Activated CD4-positive, CD25-positive, alpha-beta regulatory T cell (primary cell): ENCODE measurements at regions not wholly inside any gene's neighbourhood (a gene's known extent, or its start where the extent isn't known, plus 50 kb on each side); places are given as distances from the start of the nearest gene placed in this dataset.
A peak's percentile ranks its signal among the peaks of the same experiment; 100 is the strongest.
"Not testable (repeated sequence)": the region's sequence is repeated elsewhere in the genome, so short reads cannot be mapped to it uniquely, and the experiment has no call there.

Experiments used
- DNase-seq, 4 experiments: peaks; one replicate each; lab custom pipeline; 2025; lab: John Stamatoyannopoulos, UW

DNA sequence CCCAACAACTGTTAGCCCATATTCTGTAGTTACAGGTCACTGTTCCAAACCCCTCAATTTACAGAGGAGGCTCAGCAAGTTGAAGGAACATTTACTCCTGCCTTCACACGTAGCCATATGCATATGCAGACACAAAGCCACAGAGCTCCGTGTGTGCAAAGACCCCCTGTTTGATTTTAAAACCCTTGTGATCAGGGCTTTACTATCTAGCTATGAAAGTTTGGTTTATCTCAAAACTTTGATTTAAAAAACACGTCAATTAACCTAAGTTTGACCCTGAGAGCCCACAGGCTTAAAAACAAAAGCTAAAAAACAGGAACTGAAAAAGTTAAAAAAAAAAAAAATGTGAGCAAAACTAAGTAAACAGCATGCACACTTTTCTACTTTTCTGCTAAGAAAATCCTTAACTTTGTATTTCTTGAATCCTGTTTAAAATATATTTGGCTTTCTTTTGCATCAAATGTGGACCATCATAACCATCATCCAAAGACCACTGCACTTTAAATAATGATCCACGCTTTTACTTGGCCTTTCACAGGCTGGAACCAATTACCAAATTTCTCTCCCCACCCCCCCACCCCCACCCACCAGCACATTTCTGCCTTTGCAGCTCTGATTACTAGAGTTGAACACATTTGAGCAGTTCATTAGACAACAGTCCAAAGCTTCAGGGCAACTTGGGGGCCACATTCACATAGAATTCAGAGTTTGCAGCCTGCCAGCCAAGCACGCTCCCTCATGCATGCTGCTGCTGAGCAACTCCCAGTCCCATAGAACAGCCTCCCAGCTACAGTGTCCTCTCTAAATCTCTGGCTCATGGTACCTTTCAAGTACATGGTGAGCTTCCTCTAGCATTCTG is 128.8 kb upstream of the MAP3K1 start:
- peak in 1 of 4 experiments; percentile 8 for DNase-seq

- DNase-seq: no peak
These were observed 129.7 kb upstream of the MAP3K1 start for GRCh38 chr5:56685503-56686217.

- no peak for DNase-seq
These were observed 131.2 kb upstream of the MAP3K1 start for GRCh38 chr5:56684159-56684558.

- DNase-seq: no peak
These were observed 131.6 kb upstream of the MAP3K1 start for GRCh38 chr5:56683733-56684132.

DNA sequence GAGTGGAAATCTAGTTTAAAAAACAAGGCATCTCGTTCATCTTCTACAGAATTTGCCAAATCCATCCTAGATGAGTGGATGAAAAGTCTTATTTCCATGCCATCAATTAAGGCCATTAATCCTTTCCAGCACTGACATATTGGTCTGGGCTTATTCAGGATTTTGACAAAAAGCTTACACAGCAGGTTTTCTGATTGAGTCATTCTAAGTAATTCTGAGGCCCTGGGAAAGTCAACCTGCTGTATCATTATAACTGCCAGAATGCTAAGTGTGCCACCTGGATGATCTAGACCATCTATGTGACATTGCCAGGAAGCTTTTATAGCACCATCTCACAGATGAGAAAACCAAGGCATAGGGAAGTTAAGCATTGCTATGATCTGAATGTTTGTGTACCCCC is 132.1 kb upstream of the MAP3K1 start:
- no peak for DNase-seq

GRCh38 chr5:56681346-56681745 is 134.0 kb upstream of the MAP3K1 start:
- no peak for DNase-seq

DNA sequence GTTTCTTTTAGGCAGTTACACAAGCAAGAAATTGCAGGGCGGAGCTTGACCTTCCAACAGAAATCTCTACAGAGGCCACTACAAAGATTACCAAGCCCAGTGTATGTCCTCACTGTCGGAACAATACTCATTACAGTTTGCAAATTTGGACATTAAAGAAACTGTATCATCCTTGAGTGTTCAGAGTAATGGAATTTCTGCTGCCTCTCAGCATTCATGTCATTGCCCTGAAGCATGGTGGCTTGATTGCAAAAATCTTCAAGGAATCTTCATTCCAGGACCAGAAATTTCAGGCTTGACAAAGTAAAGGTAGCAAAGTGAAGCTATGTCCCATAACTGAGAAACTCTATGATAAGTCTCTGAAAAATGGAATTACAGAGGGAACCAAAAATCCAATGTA is 134.6 kb upstream of the MAP3K1 start:
- no peak for DNase-seq

DNA sequence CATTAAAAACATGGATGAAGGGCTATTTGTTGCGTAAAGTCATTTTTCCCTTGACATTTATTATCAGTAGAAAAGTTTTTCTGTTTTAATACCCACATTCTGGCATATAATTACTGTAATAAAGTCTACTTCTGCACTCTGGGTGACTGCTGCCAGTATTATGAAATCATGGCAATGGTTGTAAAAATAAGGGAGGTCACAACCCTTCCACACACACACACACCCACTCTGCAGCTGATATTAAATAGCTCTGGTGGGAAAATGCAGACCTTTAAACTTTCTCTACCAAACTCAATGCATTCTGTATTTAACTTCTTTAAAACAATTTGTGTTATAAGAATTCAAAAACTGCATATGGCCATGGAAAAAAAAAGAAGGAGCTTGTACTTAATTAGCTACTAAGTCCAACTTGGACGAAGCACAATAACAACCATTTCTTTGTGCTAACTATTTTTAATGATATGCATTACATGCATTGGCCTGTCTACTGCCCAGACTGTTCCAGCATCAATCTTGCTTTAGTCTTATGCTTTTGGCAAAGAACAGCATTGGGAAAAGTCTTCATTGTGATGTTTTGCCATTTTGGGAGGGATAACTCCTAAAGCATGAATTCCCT is 137.6 kb upstream of the MAP3K1 start:
- no peak for DNase-seq

DNA sequence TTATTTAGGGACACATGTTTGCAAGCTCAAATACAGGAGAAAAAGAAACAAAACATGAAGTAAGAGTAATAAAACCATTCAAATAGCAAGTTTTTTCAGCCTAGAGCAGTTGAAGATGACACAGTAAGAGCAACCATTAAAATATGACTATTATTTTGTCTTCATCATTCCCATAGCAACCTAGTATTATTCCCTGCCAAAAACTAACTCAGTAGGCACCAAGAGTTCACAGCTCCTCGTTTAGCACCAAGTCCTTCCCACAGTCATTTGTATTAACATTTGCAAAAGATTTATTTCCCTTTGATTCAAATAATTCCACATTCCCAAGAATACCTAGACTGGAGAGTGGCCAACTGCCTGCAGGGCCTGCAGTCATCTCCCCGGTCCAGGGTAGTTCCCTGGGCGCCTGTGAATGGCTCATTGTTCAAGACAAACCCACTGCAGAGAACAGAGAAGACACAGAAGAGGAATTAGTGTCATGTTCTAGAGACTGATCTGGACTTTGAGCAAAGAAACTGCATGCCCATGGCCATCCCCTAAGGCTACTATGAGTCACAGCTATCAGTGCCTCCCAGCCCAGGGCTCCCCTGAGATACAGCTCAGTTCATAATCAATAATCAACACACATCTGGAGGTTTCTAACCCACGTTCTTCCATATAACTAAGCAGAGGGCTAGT is 139.1 kb upstream of the MAP3K1 start:
- DNase-seq: no peak

DNA sequence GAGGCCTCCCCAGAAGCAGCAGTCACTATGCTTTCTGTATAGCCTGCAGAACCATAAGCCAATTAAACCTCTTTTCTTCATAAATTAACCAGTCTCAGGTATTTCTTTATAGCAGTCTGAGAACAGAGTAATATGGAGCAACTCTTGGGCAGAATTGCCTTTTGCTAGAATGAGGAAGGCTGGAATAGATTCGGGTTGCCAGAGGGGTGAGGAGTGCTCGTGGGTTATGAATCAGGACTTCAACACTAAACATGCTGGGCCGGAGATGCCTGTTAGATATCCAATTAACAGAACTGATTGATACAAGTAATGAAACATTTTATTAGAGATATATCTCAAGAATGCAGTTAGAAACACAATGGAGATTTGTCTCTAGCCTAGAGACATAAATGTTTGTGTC is 140.9 kb upstream of the MAP3K1 start:
- no peak for DNase-seq

DNA sequence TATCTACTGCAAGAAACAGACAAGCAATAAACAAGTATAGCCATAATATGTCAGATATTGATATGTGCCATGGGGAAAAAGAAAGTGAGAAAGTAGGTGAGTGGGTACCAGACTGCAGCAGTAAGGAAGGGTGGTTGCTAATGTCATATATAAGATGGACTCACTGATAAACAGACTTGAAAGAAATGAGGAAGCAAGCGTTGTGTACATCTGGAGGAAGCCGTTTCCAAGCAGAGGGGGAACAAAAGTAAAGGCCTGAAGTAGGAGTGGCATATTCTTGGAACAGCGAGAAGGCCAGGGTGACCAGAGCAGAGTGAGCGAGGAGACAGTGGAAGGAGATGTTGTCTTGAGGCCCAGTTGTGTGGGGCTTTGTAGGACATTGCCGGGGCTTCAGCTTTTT is 142.2 kb upstream of the MAP3K1 start:
- no peak for DNase-seq

DNA sequence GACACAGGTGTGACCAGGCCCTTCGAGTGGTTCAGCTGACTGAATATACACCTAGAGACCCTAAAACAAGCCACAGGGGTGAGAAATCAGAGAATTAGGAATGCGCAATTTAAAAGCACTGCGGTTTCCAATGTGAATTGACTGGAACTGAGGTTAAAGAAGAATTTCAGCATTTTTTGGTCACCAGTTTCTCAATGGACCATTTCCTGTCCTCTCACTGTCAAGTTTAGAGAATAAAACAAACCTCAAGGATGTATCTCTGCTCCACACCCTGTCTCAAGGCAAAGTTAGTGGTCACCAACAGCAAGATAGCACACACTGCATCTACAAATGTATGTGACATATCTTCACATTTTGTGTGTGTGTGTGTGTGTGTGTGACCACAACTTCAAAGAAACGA is 143.8 kb upstream of the MAP3K1 start:
- DNase-seq: no peak

DNA sequence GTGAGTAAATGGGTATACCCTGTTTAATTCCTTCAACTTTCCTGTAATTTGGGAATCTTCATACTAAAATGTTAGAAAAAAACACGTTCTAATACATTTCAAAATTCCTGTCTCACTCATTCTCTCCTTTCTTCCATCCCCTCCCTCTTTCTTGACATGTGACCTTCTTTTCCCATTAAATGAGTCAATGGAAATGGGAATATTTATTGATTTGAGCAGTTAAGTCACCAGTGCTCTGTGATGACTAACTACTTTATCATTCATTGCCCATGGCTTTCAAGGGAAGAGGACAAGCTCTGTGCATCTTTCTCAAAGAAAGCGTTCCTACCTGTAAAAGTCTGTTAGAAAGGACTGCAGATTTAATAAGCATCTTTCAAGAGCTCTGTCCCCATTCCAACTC is 144.4 kb upstream of the MAP3K1 start:
- no peak for DNase-seq

GRCh38 chr5:56669534-56670483 is 145.5 kb upstream of the MAP3K1 start:
- DNase-seq: peak in 1 of 4 experiments; percentile 6

GRCh38 chr5:56668996-56669395 is 146.4 kb upstream of the MAP3K1 start:
- DNase-seq: no peak

GRCh38 chr5:56667692-56668091 is 147.7 kb upstream of the MAP3K1 start:
- no peak for DNase-seq

DNA sequence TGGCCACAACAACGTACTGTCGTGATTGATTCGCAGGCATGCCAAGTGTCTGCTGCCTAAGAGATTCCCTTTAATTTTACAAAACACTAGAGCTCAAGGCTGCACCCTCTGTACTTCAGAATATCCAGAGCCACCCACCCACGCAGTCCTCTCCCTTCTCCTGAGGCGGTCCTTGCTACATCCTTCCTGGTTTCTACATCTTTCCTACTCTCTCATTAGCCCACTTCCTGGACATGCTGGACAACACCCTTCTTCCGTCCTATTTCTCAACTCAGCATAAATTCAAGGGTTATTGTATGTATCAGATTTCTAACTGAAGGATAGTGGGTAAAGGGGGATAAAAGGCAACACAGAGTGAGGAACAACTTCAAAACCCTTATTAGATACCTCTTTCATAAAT is 148.4 kb upstream of the MAP3K1 start:
- no peak for DNase-seq

GRCh38 chr5:56665117-56665516 is 150.2 kb upstream of the MAP3K1 start:
- DNase-seq: not testable (repeated sequence)

- no peak for DNase-seq
These were observed 151.3 kb upstream of the MAP3K1 start for GRCh38 chr5:56664025-56664424.

DNA sequence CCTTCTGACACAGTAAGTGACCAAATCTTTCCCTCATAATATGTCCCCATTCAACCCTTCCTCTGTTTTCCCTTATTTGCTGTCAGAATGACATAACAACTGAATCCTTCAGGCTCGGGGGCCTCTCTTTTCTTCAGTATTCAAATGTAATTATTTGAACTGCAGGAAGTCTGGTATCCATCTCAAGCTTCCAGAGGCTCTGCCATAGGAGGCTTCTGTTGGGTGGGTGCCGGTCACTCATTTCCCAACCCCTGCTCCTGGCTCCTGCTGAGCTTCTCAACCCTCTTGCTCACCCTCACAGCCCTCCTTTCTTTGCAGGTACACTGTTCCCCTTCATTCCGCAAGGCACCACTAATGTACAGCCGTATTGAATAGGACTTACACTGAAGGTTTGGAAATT is 151.8 kb upstream of the MAP3K1 start:
- no peak for DNase-seq

DNA sequence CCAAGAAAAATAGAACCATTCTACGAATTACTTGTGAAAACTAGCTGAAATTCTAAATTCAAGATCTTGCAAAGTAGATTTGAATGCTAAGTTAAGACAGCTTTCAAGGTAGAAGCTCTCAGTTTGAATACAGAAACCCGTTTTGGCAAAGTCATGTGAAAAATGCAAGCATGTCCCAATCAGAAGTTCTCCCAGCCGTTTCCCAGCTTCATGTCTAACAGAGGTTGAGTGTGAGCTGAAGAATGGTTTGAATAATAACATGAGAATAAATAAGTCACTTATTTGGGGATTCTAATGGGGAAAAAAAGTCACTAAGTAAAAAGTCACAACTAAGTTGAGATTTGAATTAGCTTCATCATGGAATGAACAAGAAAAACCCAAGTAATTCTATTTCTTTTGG is 152.5 kb upstream of the MAP3K1 start:
- DNase-seq: no peak
